NCI-H2196 (cell line): ENCODE measurements at regions not wholly inside any gene's neighbourhood (a gene's known extent, or its start where the extent isn't known, plus 50 kb on each side); places are given as distances from the start of the nearest gene placed in this dataset.
"Not testable (repeated sequence)": the region's sequence is repeated elsewhere in the genome, so short reads cannot be mapped to it uniquely, and the experiment has no call there.

Source experiments
- DNase-seq: peaks from one replicate; lab custom pipeline; 2025; ENCODE audit not compliant: unreplicated experiment; lab: John Stamatoyannopoulos, UW

DNA sequence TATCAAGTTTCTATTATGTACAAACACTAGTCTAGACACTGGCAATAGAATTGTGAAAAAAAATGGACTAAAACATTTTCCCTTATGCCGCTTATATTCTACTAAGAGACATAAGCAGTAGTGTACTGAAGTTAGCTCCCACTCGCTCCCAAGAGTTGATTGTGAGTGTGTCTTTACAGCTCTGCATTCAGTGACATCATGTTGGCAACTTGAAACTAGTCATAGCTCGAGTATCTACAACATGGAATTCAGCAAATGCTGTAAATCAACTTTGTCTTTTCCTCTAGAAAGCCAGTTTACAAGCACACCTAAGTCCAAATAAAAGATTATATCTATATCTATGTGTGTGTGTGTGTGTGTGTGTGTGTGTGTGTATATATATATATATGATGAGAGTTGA, 58.8 kb upstream of the MAGI2 start:
- DNase-seq: no peak

- not testable (repeated sequence) for DNase-seq
Observed at GRCh38 chr7:79511056-79511455, 57.6 kb upstream of the MAGI2 start.

GRCh38 chr7:79507131-79507530, 53.7 kb upstream of the MAGI2 start:
- no peak for DNase-seq

- no peak for DNase-seq
Observed at GRCh38 chr7:79506481-79506880, 53.0 kb upstream of the MAGI2 start.

GRCh38 chr7:79504607-79505389, 51.3 kb upstream of the MAGI2 start:
- DNase-seq: no peak
